MM.1S (cell line): ENCODE measurements at regions not wholly inside any gene's neighbourhood (a gene's known extent, or its start where the extent isn't known, plus 50 kb on each side); places are given as distances from the start of the nearest gene placed in this dataset.

ENCODE experiments used
- DNase-seq: peaks from one replicate; pipeline ENCODE4 v3.0.0-alpha.2; 2015
- H2AFZ ChIP-seq: fragments of 300-600 bp; sonication (generic); 2 replicates; pipeline ENCODE4 v1.6.0; 2016; ENCODE audit warnings: antibody characterized with exemption, low read length
- H3F3A ChIP-seq: fragments of 300-600 bp; sonication (generic); 2 replicates; pipeline ENCODE4 v1.6.1; 2016; ENCODE audit warnings: mild to moderate bottlenecking, antibody characterized with exemption, low read length, moderate library complexity, mixed read lengths; ENCODE audit not compliant: insufficient read depth
- H3K27ac ChIP-seq: fragments of 300-600 bp; sonication (generic); 2 replicates; pipeline ENCODE4 v1.5.1; 2016; ENCODE audit warnings: mild to moderate bottlenecking, low read length
- H3K27me3 ChIP-seq: fragments of 300-600 bp; sonication (generic); replicated peaks from 2 replicates; pipeline ENCODE4 v1.6.0; 2016; ENCODE audit warnings: low read length; ENCODE audit not compliant: insufficient read depth
- H3K36me3 ChIP-seq: fragments of 300-600 bp; sonication (generic); replicated peaks from 2 replicates; pipeline ENCODE4 v1.6.1; 2016; ENCODE audit warnings: mild to moderate bottlenecking, low read length, mixed read lengths; ENCODE audit not compliant: insufficient read depth
- H3K4me1 ChIP-seq: fragments of 300-600 bp; sonication (generic); 2 replicates; pipeline ENCODE4 v1.6.1; 2016; ENCODE audit warnings: low read length, mixed read lengths
- H3K4me2 ChIP-seq: fragments of 300-600 bp; sonication (generic); 2 replicates; pipeline ENCODE4 v1.6.0; 2016; ENCODE audit warnings: low read depth, low read length
- H3K4me3 ChIP-seq: fragments of 300-600 bp; sonication (generic); 2 replicates; pipeline ENCODE4 v1.5.1; 2016; ENCODE audit warnings: low read length, mixed read lengths
- H3K79me2 ChIP-seq: fragments of 300-600 bp; sonication (generic); 2 replicates; pipeline ENCODE4 v1.6.1; 2016; ENCODE audit warnings: mixed run types, low read length, mixed read lengths
- H3K9ac ChIP-seq: fragments of 300-600 bp; sonication (generic); 2 replicates; pipeline ENCODE4 v1.6.1; 2016; ENCODE audit warnings: low read length, mixed read lengths
- H3K9me2 ChIP-seq: fragments of 300-600 bp; sonication (generic); replicated peaks from 2 replicates; pipeline ENCODE4 v1.6.1; 2016; ENCODE audit warnings: mild to moderate bottlenecking, low read length, mixed read lengths; ENCODE audit not compliant: insufficient read depth
- H3K9me3 ChIP-seq: fragments of 300-600 bp; sonication (generic); replicated peaks from 2 replicates; pipeline ENCODE4 v1.6.1; 2016; ENCODE audit warnings: mild to moderate bottlenecking, low read length, mixed read lengths; ENCODE audit not compliant: insufficient read depth
- H4K20me1 ChIP-seq: fragments of 300-600 bp; sonication (generic); 2 replicates; pipeline ENCODE4 v1.6.1; 2016; ENCODE audit warnings: mild to moderate bottlenecking, low read length, moderate library complexity, mixed read lengths; ENCODE audit not compliant: insufficient read depth
- CTCF ChIP-seq: fragments of 300-600 bp; sonication (generic); IDR thresholded peaks from 2 replicates; pipeline ENCODE4 v1.5.1; 2016; ENCODE audit warnings: antibody characterized with exemption, low read length, mixed read lengths
- EZH2 ChIP-seq: fragments of 300-600 bp; sonication (generic); optimal IDR thresholded peaks from 2 replicates; pipeline ENCODE3; 2017; ENCODE audit warnings: low read depth, mild to moderate bottlenecking, antibody characterized with exemption, low read length, mixed read lengths
- EZH2phosphoT487 ChIP-seq: fragments of 300-600 bp; sonication (generic); IDR thresholded peaks from 2 replicates; pipeline ENCODE4 v1.6.1; 2018; ENCODE audit warnings: antibody characterized with exemption, low read length

DNA sequence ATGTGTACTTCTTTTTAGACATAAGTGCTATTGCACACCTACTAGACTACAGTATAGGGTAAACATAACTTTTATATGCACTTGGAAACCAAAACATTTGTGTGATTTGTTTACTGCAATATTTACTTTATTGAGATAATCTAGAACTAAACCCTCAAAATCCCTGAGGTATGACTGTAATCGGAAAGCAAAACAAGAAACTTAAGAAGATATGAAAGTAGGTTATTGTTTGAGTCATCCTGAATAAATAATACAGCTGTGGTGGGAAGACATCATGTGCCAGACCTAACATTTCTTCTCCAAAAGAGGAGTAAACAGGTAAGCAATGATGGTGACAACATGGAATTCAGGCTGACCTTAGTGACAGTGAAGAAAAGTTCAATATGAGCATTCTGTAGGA lies 765.5 kb downstream of the OTOL1 start:
- Histone ChIP-seq H3K4me1 (no peaks in the 10 kb centered on the region), H3K27me3 (no peaks in the 10 kb centered on the region), H3K36me3 (no peaks in the 10 kb centered on the region), H3K9ac (no peak overlapping the region), H3K4me2 (no peak overlapping the region), H3K4me3 (no peak overlapping the region), H3F3A (no peaks in the 10 kb centered on the region), H4K20me1 (no peaks in the 10 kb centered on the region), H3K79me2 (no peaks in the 10 kb centered on the region), H3K9me2 (no peaks in the 10 kb centered on the region), H2AFZ (no peak overlapping the region), H3K27ac (no peak overlapping the region), H3K9me3 (no peaks in the 10 kb centered on the region)
- no peak for TF ChIP-seq EZH2phosphoT487
- no peak for TF ChIP-seq CTCF
- no peak for TF ChIP-seq EZH2
- DNase-seq = no peak

GRCh38 chr3:162263596-162263995 lies 767.0 kb downstream of the OTOL1 start:
- Histone ChIP-seq H3K4me3 (no peak overlapping the region), H2AFZ (no peak overlapping the region), H3K4me1 (no peaks in the 10 kb centered on the region), H3K4me2 (no peak overlapping the region), H4K20me1 (no peaks in the 10 kb centered on the region), H3K79me2 (no peaks in the 10 kb centered on the region), H3K27ac (no peak overlapping the region), H3F3A (no peaks in the 10 kb centered on the region), H3K9me2 (no peaks in the 10 kb centered on the region), H3K9ac (no peak overlapping the region), H3K9me3 (no peaks in the 10 kb centered on the region), H3K36me3 (no peaks in the 10 kb centered on the region), H3K27me3 (no peaks in the 10 kb centered on the region)
- TF ChIP-seq EZH2 (no peak), CTCF (no peak), EZH2phosphoT487 (no peak)
- no peak for DNase-seq

- H4K20me1 ChIP-seq = no peaks in the 10 kb centered on the region
- H3K36me3 ChIP-seq = no peaks in the 10 kb centered on the region
- H3K27me3 ChIP-seq = no peaks in the 10 kb centered on the region
- H3K79me2 ChIP-seq = no peaks in the 10 kb centered on the region
- no peak for DNase-seq
- TF ChIP-seq CTCF = no peak
- no peak for TF ChIP-seq EZH2phosphoT487
- no peak for TF ChIP-seq EZH2
- H3K9me2 ChIP-seq = no peaks in the 10 kb centered on the region
- H3K9me3 ChIP-seq = no peaks in the 10 kb centered on the region
- no peaks in the 10 kb centered on the region for H3F3A ChIP-seq
- H3K4me3 ChIP-seq = no peak overlapping the region
- H3K4me2 ChIP-seq = no peak overlapping the region
- no peaks in the 10 kb centered on the region for H3K4me1 ChIP-seq
- no peak overlapping the region for H3K27ac ChIP-seq
- H2AFZ ChIP-seq = no peak overlapping the region
- H3K9ac ChIP-seq = no peak overlapping the region
Measured at GRCh38 chr3:162269636-162270458, 773.2 kb downstream of the OTOL1 start.
